ENCODE measurements at regions not wholly inside any gene's neighbourhood (a gene's known extent, or its start where the extent isn't known, plus 50 kb on each side); places are given as distances from the start of the nearest gene placed in this dataset.

DNA sequence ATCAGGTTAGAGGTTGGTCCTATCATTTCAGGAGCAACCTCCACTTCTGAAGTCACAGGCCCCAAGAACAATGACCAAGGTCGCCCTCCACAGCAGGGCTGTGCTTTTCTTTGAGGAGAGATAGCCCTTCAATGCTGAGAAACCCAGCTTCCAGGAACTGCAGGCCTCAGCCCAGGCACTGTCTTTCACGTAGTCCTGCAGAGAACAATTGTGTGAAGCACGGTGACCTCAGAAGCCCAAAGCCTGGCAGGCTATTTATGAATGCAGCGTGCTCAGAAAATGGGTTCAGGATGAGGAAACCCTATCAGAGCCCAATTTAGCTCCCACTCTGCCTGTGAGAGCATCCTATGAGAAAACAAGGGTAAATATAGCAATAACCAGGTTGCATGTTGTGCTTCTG, 388.3 kb downstream of the PLK2 start:
- TF ChIP-seq ZBTB33 (IDR thresholded peaks at IDR 0.05; ENCODE audit: borderline replicate concordance, low read depth): no peak
- no peak for TF ChIP-seq MAX (IDR thresholded peaks at IDR 0.05; ENCODE audit: low read depth)
- TF ChIP-seq RAD21 (IDR thresholded peaks at IDR 0.05; ENCODE audit: low read length): no peak
- TF ChIP-seq EP300 (IDR thresholded peaks at IDR 0.05; ENCODE audit: borderline replicate concordance in 1 of 2, low read depth in 1 of 2, low read length in 1 of 2): no peak
- no peak for TF ChIP-seq CTCF (IDR thresholded peaks at IDR 0.05)
- TF ChIP-seq RFX5 (IDR thresholded peaks at IDR 0.05; ENCODE audit: low read length): no peak
- no peak for TF ChIP-seq SIN3A (IDR thresholded peaks at IDR 0.05; ENCODE audit: borderline replicate concordance, low read depth, low read length)
- TF ChIP-seq JUND (IDR thresholded peaks at IDR 0.05): no peak
- TF ChIP-seq, protein P1, sequence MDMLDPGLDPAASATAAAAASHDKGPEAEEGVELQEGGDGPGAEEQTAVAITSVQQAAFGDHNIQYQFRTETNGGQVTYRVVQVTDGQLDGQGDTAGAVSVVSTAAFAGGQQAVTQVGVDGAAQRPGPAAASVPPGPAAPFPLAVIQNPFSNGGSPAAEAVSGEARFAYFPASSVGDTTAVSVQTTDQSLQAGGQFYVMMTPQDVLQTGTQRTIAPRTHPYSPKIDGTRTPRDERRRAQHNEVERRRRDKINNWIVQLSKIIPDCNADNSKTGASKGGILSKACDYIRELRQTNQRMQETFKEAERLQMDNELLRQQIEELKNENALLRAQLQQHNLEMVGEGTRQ (IDR thresholded peaks at IDR 0.05; ENCODE audit: borderline replicate concordance, low read depth, low read length): no peak
- TF ChIP-seq NFIC (IDR thresholded peaks at IDR 0.05; ENCODE audit: borderline replicate concordance): no peak
- no peak for TF ChIP-seq FOXJ3 (CRISPR knock-in tag; IDR thresholded peaks at IDR 0.05)
- no peak for TF ChIP-seq SMC3 (IDR thresholded peaks at IDR 0.05; ENCODE audit: low read depth, low read length)
